HG03354 (cell line): ENCODE measurements at regions not wholly inside any gene's neighbourhood (a gene's known extent, or its start where the extent isn't known, plus 50 kb on each side); places are given as distances from the start of the nearest gene placed in this dataset.
A peak's percentile ranks its signal among the peaks of the same experiment; 100 is the strongest.

ENCODE experiments used
- ATAC-seq: cut with Tn5 transposase; IDR thresholded peaks from one replicate; pipeline ENCODE4 v1.9.1; 2021; ENCODE audit warnings: mild to moderate bottlenecking; ENCODE audit not compliant: unreplicated experiment, poor library complexity, severe bottlenecking

GRCh38 chr13:39226359-39226758 lies 188.1 kb downstream of the NHLRC3 start:
- no peak for ATAC-seq

- ATAC-seq, result no peak
Observed at GRCh38 chr13:39232401-39232980, 194.2 kb downstream of the NHLRC3 start.

DNA sequence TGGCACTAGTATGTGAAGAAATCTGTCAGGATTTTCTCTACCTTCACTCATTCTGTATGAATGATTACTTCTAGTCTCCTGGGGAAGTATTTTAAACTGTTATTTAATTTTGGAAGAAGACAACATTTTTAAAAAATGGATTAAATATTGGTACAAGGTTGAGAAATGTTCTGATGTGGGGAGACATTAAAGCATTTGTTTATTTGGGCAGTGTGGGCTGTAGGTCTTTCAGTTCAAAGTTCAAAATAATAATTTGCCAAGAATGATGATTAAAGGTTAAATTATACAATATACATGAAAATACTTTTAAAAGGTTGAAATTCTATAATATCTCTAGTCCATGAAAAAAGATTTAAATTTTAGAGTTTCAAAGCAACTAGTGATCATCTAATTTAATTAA lies 194.7 kb downstream of the NHLRC3 start:
- no peak for ATAC-seq

GRCh38 chr13:39233519-39233918 lies 195.3 kb downstream of the NHLRC3 start:
- ATAC-seq, result no peak

DNA sequence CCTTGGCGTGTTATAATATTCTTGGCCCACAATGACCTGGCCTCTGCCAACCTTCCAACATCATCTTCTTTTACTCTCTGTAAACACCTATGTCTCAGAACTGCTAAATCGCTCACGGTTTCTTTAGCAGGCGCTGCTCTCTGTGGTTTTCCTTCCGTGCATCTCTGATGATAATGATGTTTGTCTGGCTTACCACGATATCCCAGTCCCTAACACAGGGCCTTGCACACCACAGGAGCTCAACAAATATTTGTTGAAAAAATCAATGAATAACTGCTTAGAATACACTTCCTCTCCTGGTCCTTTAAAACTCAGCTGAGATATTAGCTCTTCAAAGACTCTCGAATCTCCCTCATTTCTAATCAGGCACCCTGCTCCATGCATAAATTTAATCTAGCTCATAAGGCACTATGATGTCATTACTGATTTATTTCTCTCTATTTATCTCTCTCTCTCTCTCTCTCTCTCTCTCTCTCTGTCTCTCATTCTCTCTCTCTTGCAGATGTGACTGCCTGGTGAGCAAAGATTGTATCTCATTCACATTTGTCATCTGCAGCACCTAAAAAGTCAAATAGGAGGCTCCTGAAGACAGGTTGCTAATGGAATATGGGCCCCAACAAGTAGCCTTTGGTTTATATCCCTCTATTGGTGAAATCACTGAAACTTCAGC lies 206.4 kb downstream of the NHLRC3 start:
- no peak for ATAC-seq

GRCh38 chr13:39245688-39246087 lies 207.4 kb downstream of the NHLRC3 start:
- no peak for ATAC-seq

- no peak for ATAC-seq
Observed at GRCh38 chr13:39249982-39250381, 211.7 kb downstream of the NHLRC3 start.

DNA sequence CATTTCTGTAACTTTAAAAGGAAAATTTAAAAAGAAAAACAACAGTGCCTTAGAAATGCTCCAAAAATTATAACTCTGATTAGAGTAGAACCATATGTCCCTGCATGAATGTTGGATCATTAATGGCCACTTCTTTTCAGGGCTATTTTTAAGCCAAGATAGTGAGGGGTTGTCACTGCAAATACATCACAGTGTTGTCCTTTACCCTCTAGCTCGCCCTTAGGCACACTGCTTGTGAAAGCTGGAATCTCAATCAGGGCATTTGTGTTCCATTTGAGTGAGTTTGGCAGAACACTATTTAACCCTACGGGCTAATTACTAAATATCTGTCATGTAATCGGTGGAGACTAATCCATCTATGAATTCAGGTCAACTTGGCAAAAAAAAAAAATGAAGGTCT lies 212.2 kb downstream of the NHLRC3 start:
- ATAC-seq, result no peak

- ATAC-seq, result no peak
Observed at GRCh38 chr13:39251340-39251739, 213.1 kb downstream of the NHLRC3 start.

DNA sequence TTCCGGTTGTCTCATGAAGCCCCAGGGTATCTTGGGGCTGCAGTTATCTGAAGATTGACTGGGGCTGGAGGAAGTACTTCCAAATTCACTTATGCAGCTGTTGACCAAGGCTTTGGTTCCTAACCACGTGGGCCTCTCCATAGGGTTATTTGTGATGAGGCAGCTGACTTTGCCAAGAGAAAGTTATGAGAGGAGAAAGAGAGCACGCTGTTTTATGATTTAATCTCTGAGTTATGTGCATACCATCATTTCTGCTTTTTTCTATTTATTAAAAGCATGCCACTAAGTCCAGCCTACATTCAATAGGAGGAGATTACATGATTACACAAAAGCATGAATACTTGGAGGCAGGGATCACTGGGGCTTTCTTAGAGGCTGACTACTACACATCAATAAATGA lies 215.5 kb downstream of the NHLRC3 start:
- no peak for ATAC-seq

GRCh38 chr13:39254601-39255000 lies 216.3 kb downstream of the NHLRC3 start:
- ATAC-seq, result no peak

DNA sequence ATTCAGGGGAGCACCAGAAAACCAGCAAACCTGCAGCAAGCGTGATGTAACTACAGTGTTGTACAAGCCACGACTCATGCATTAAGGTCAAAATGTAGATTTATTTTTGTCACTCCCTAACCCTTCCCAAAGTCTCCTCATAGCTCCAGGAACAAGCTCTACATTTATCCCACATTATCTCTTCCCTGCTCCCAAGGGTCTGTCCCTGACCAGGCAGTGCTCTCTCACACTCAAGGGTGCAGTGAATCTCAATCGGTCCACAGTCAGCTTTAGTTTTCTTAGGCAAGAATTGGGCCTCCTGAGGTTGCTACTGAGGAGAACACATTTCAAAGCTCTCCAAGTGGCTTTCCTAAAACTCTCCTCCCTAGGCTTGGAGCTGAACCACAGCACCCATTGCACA lies 219.4 kb downstream of the NHLRC3 start:
- no peak for ATAC-seq

GRCh38 chr13:39259371-39260140 lies 221.3 kb downstream of the NHLRC3 start:
- no peak for ATAC-seq

- ATAC-seq, result peak; percentile 93
Observed at GRCh38 chr13:39263033-39263432, 224.8 kb downstream of the NHLRC3 start.

- ATAC-seq, result no peak
Observed at GRCh38 chr13:39263531-39263930, 225.3 kb downstream of the NHLRC3 start.

GRCh38 chr13:39266426-39266825 lies 228.2 kb downstream of the NHLRC3 start:
- no peak for ATAC-seq

DNA sequence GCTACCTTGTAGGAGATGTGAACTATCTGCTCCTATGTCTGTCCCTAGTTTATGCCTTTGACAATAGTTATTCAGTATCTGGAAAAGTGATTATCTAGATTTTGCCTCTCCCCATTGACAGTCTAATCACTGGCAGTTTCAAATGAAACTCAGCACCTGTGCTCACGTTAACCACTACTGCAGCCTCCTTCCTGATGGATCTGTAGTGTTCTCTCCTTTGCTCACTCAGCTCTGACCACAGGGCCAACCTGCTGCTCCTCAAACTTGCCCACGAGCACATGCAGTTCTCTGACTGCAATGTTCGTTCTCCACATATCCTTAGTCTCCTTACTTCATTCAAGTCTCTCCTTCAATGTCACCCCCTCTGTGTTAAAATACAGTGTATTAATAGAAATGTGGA lies 230.1 kb downstream of the NHLRC3 start:
- ATAC-seq, result no peak

DNA sequence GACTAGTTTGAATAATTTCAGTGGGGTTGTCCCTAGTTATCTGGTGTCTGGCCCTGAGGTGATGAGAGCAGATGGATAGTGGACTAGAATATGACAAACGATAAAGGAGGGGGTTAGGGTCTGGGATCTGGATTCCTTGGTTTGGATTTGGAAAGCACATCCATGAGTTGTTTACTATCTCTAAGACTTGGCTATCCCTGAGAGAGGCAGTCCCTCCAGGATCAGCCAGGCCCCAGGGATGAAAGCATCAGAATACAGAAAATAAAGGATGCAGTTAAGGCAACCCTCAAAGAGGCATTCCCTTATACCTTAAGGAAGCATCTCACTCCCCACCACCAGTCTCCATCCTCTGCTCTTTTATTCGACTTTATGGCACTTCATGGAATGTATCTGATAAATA lies 230.7 kb downstream of the NHLRC3 start:
- ATAC-seq, result no peak

DNA sequence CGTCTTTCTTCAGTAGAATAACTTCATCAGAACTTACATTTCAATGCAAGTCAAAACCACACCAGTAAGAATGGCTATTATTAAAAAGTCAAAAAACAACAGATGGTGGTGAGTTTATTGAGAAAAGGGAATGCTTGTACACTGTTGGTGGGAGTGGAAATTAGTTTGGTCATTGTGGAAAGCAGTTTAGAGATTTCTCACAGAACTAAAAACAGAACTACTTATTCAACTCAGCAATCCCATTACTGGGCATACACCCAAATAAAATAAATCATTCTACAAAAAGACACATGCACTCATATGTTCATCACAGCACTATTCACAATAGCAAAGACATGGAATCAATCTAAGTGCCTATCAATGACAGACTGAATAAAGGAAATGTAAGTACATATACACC lies 231.2 kb downstream of the NHLRC3 start:
- ATAC-seq, result no peak

DNA sequence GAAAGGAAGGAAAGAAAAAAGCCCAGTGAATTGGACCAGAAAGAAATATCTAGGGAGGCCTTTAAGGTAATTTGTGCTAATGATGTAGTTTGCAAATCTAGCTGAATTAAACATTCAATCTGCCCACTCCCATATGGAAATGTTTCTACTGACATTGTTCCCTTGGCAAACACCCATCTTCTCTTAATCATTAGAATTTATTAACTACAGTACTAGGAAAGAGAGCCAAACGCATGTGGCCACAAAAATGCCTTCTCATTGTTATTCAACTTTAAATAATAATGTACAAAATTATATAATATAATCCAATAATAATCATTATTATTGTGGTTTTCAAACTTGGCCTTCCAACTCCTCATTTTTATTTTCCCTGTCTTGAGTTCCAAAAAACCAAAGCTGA lies 234.7 kb downstream of the NHLRC3 start:
- no peak for ATAC-seq
